ENCODE measurements at regions not wholly inside any gene's neighbourhood (a gene's known extent, or its start where the extent isn't known, plus 50 kb on each side); places are given as distances from the start of the nearest gene placed in this dataset.
"Not testable (repeated sequence)": the region's sequence is repeated elsewhere in the genome, so short reads cannot be mapped to it uniquely, and the experiment has no call there.

GRCh38 chr2:35496022-35496421 lies 859.6 kb upstream of the CRIM1 start:
- no peak overlapping the region for H2AFZ ChIP-seq (ENCODE audit: low read length, unreplicated experiment)
- no peaks in the 10 kb centered on the region for H3K27me3 ChIP-seq (ENCODE audit: insufficient read depth, low read length)
- no peak overlapping the region for H3K27ac ChIP-seq (ENCODE audit: low read depth, low read length)
- no peaks in the 10 kb centered on the region for H3K36me3 ChIP-seq (ENCODE audit: insufficient read depth, low read length)
- H3K4me3 ChIP-seq (ENCODE audit: low read depth, low read length): no peak overlapping the region
- H3K4me1 ChIP-seq (ENCODE audit: control insufficient read depth, insufficient read depth, low read length, unreplicated experiment): no peaks in the 10 kb centered on the region
- no peaks in the 10 kb centered on the region for H3K79me2 ChIP-seq (ENCODE audit: control insufficient read depth, insufficient read depth, low read length, unreplicated experiment)

DNA sequence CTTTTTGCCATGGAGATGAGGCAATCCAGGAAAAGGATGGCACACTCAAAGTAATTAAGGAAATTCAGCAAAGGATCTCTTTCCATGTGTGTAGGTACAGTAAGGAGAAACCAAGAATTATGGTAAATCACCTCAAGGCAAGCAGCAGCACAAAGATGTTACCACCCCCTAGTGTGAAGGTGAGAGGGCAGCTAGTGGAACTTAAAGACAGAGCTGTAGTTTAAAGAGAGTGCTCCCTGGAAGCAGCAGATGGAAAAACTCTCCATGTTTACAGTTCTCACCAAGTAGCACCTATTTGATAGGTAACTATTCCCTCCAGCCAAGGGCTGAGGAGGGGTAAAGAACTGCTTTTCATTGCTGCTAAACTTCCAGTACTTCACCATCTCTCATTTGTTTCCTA lies 860.4 kb upstream of the CRIM1 start:
- Histone ChIP-seq H2AFZ (ENCODE audit: low read length, unreplicated experiment) (no peak overlapping the region), H3K36me3 (ENCODE audit: insufficient read depth, low read length) (no peaks in the 10 kb centered on the region), H3K4me3 (ENCODE audit: low read depth, low read length) (no peak overlapping the region), H3K27ac (ENCODE audit: low read depth, low read length) (no peak overlapping the region), H3K79me2 (ENCODE audit: control insufficient read depth, insufficient read depth, low read length, unreplicated experiment) (no peaks in the 10 kb centered on the region), H3K4me1 (ENCODE audit: control insufficient read depth, insufficient read depth, low read length, unreplicated experiment) (no peaks in the 10 kb centered on the region), H3K27me3 (ENCODE audit: insufficient read depth, low read length) (no peaks in the 10 kb centered on the region)

- H3K36me3 ChIP-seq (ENCODE audit: insufficient read depth, low read length); H3K4me3 ChIP-seq (ENCODE audit: low read depth, low read length); H3K4me1 ChIP-seq (ENCODE audit: control insufficient read depth, insufficient read depth, low read length, unreplicated experiment); H2AFZ ChIP-seq (ENCODE audit: low read length, unreplicated experiment); H3K27me3 ChIP-seq (ENCODE audit: insufficient read depth, low read length); H3K79me2 ChIP-seq (ENCODE audit: control insufficient read depth, insufficient read depth, low read length, unreplicated experiment); H3K27ac ChIP-seq (ENCODE audit: low read depth, low read length): not testable (repeated sequence)
These were observed 877.5 kb upstream of the CRIM1 start for GRCh38 chr2:35478121-35478520.

DNA sequence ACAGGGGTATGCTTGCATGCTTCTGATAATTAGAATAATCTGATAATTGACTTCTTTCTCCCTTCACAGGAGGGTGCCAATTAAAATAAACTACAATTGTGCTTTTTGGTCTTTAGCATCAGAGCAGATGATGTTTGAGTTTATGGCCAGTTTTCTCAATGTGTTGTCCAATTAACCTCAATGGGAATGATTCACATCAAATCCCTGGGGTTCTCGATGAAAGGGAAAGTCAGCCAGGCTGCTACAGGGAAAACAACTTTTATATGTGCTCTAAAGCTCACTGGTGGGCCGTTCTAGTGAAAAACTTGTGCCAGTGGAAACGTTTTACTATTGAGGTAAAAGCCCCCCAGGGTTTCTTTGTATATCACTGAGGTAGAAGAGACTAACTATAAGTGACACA lies 887.3 kb upstream of the CRIM1 start:
- Histone ChIP-seq H3K4me1 (ENCODE audit: control insufficient read depth, insufficient read depth, low read length, unreplicated experiment) (no peaks in the 10 kb centered on the region), H3K79me2 (ENCODE audit: control insufficient read depth, insufficient read depth, low read length, unreplicated experiment) (no peaks in the 10 kb centered on the region), H3K4me3 (ENCODE audit: low read depth, low read length) (no peak overlapping the region), H2AFZ (ENCODE audit: low read length, unreplicated experiment) (no peak overlapping the region), H3K36me3 (ENCODE audit: insufficient read depth, low read length) (no peaks in the 10 kb centered on the region), H3K27me3 (ENCODE audit: insufficient read depth, low read length) (no peaks in the 10 kb centered on the region), H3K27ac (ENCODE audit: low read depth, low read length) (no peak overlapping the region)

- Histone ChIP-seq H2AFZ (ENCODE audit: low read length, unreplicated experiment) (no peak overlapping the region), H3K4me3 (ENCODE audit: low read depth, low read length) (no peak overlapping the region), H3K27me3 (ENCODE audit: insufficient read depth, low read length) (no peaks in the 10 kb centered on the region), H3K27ac (ENCODE audit: low read depth, low read length) (no peak overlapping the region), H3K36me3 (ENCODE audit: insufficient read depth, low read length) (no peaks in the 10 kb centered on the region), H3K79me2 (ENCODE audit: control insufficient read depth, insufficient read depth, low read length, unreplicated experiment) (no peaks in the 10 kb centered on the region), H3K4me1 (ENCODE audit: control insufficient read depth, insufficient read depth, low read length, unreplicated experiment) (no peaks in the 10 kb centered on the region)
These were observed 891.6 kb upstream of the CRIM1 start for GRCh38 chr2:35463805-35464596.

- no peaks in the 10 kb centered on the region for H3K4me1 ChIP-seq (ENCODE audit: control insufficient read depth, insufficient read depth, low read length, unreplicated experiment)
- H3K79me2 ChIP-seq (ENCODE audit: control insufficient read depth, insufficient read depth, low read length, unreplicated experiment): no peaks in the 10 kb centered on the region
- no peak overlapping the region for H2AFZ ChIP-seq (ENCODE audit: low read length, unreplicated experiment)
- no peaks in the 10 kb centered on the region for H3K36me3 ChIP-seq (ENCODE audit: insufficient read depth, low read length)
- H3K27ac ChIP-seq (ENCODE audit: low read depth, low read length): no peak overlapping the region
- no peaks in the 10 kb centered on the region for H3K27me3 ChIP-seq (ENCODE audit: insufficient read depth, low read length)
- no peak overlapping the region for H3K4me3 ChIP-seq (ENCODE audit: low read depth, low read length)
These were observed 893.2 kb upstream of the CRIM1 start for GRCh38 chr2:35462226-35462998.

DNA sequence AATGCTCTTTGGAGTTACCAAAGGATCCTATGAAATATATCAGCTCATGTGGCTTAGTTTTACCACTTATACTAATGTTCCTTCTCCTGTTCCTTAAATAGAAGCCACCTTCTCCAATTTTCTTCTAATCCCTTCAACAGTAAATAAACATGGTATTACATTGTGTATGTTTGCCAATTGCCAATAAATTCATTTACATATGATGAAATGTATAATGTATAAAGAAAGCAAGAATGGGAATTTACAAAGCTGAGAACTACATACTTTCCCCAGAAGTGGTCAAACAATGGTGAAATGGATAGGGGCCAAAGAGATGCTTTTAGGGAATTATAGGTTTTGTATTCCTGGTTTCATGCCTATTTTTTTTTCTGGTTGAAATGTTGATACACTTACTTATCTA lies 894.2 kb upstream of the CRIM1 start:
- Histone ChIP-seq H3K4me3 (ENCODE audit: low read depth, low read length) (no peak overlapping the region), H2AFZ (ENCODE audit: low read length, unreplicated experiment) (no peak overlapping the region), H3K27me3 (ENCODE audit: insufficient read depth, low read length) (no peaks in the 10 kb centered on the region), H3K27ac (ENCODE audit: low read depth, low read length) (no peak overlapping the region), H3K79me2 (ENCODE audit: control insufficient read depth, insufficient read depth, low read length, unreplicated experiment) (no peaks in the 10 kb centered on the region), H3K36me3 (ENCODE audit: insufficient read depth, low read length) (no peaks in the 10 kb centered on the region), H3K4me1 (ENCODE audit: control insufficient read depth, insufficient read depth, low read length, unreplicated experiment) (no peaks in the 10 kb centered on the region)

DNA sequence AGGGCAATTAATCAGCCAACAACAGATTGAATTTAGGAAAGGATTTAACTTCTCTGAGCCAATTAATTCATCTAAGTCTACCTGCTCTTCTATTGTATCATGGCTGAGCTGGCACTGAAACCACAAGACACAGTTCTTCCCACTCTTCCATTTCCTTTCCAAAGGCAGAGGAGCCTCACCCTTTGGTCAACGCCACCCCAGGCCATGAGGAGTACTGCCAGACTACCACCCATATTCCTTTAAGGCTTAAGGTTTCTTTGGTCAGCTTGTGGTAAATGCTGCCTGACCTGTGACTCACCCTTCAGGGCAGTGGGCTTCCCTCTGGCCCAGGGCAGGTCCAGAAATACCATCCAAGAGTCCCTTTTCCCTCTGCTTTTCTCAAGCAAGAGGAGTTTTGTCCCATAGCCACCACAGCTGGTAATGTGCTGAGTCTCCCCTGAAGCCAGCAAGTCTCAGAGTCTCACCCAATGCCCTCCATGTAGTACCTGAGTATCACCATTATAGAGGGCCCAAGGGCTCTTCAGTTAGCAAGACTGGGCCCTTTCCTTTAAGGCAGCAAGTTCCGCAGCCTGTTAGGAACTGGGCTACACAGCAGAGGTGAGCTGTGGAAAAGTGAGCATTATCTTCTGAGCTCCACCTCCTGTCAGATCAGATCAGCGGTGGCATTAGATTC lies 900.5 kb upstream of the CRIM1 start:
- H3K4me1 ChIP-seq (ENCODE audit: control insufficient read depth, insufficient read depth, low read length, unreplicated experiment): no peaks in the 10 kb centered on the region
- no peak overlapping the region for H2AFZ ChIP-seq (ENCODE audit: low read length, unreplicated experiment)
- no peaks in the 10 kb centered on the region for H3K36me3 ChIP-seq (ENCODE audit: insufficient read depth, low read length)
- no peaks in the 10 kb centered on the region for H3K79me2 ChIP-seq (ENCODE audit: control insufficient read depth, insufficient read depth, low read length, unreplicated experiment)
- H3K27ac ChIP-seq (ENCODE audit: low read depth, low read length): no peak overlapping the region
- no peaks in the 10 kb centered on the region for H3K27me3 ChIP-seq (ENCODE audit: insufficient read depth, low read length)
- H3K4me3 ChIP-seq (ENCODE audit: low read depth, low read length): no peak overlapping the region

- no peak overlapping the region for H2AFZ ChIP-seq (ENCODE audit: low read length, unreplicated experiment)
These were observed 907.8 kb upstream of the CRIM1 start for GRCh38 chr2:35447821-35448220.

DNA sequence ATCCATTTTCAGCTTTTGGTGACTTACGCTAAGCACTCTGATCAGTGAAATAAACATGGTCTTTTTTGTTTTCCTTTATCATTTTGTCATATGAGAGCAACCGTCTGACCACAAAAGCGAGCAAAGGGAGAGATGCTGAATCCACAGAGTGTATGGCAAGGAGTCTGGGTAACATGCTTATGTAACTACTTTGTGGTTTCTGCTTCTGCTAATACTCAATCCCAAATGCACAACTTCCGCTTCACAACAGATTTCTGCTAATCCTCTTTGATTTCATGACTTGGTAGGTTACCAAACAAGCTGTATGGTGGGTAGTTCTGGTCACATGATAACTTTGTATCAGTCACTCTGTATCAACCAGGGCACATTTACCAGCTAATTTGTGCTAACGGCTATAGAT lies 908.4 kb upstream of the CRIM1 start:
- Histone ChIP-seq H3K27me3 (ENCODE audit: insufficient read depth, low read length) (no peaks in the 10 kb centered on the region), H3K4me1 (ENCODE audit: control insufficient read depth, insufficient read depth, low read length, unreplicated experiment) (no peaks in the 10 kb centered on the region), H3K27ac (ENCODE audit: low read depth, low read length) (no peak overlapping the region), H3K79me2 (ENCODE audit: control insufficient read depth, insufficient read depth, low read length, unreplicated experiment) (no peaks in the 10 kb centered on the region), H3K4me3 (ENCODE audit: low read depth, low read length) (no peak overlapping the region), H3K36me3 (ENCODE audit: insufficient read depth, low read length) (no peaks in the 10 kb centered on the region), H2AFZ (ENCODE audit: low read length, unreplicated experiment) (no peak overlapping the region)

More at GRCh38 chr2:35447821-35448220, 907.8 kb upstream of the CRIM1 start:
- no peaks in the 10 kb centered on the region for H3K27me3 ChIP-seq (ENCODE audit: insufficient read depth, low read length)
- H3K4me3 ChIP-seq (ENCODE audit: low read depth, low read length): no peak overlapping the region
- no peaks in the 10 kb centered on the region for H3K79me2 ChIP-seq (ENCODE audit: control insufficient read depth, insufficient read depth, low read length, unreplicated experiment)
- H3K36me3 ChIP-seq (ENCODE audit: insufficient read depth, low read length): no peaks in the 10 kb centered on the region
- no peaks in the 10 kb centered on the region for H3K4me1 ChIP-seq (ENCODE audit: control insufficient read depth, insufficient read depth, low read length, unreplicated experiment)
- no peak overlapping the region for H3K27ac ChIP-seq (ENCODE audit: low read depth, low read length)
